ENCODE measurements at regions not wholly inside any gene's neighbourhood (a gene's known extent, or its start where the extent isn't known, plus 50 kb on each side); places are given as distances from the start of the nearest gene placed in this dataset.

DNA sequence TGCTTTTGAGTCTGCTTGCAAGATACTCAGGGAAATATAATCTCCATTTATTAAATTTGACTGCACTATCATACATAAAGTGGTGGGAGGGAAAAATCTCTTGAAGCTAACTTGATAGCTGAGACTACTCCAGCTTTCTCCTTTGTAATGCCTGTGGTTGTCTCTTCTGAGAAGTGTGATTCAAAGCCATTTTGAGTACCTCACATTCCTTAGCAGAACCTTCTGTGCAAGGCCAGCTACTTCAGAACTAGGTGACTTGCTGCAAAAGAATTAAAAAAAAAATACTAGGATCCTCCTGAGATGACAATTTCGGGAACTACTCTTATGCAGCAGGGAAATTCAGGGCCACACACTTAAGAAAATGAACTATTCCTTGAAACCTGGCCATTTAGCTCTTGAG, 294.8 kb downstream of the MDFIC start:
- no peaks in the 10 kb centered on the region for H4K20me1 ChIP-seq (replicated peaks; ENCODE audit: control insufficient read depth, insufficient read depth, low read length)
- H3K4me1 ChIP-seq (replicated peaks in 1 of 2; ENCODE audit: control insufficient read depth in 2 of 2, insufficient read depth in 2 of 2, low read length in 2 of 2): no peaks in the 10 kb centered on the region
- ChIA-PET POLR2A (no interaction called here), CTCF (ENCODE audit: low intra/inter-chr PET ratio) (no interaction called here)
- no peaks in the 10 kb centered on the region for H3K27me3 ChIP-seq (ENCODE audit: control insufficient read depth in 2 of 2, insufficient read depth in 2 of 2, low read length in 2 of 2)
- 0% methylated on average over 1 of the region's 1 CpG for WGBS (ENCODE audit: insufficient coverage, low coverage, missing lambda C conversion rate)
- intact Hi-C loops (cut with micrococcal nuclease): no loop called here
- H2AFZ ChIP-seq (ENCODE audit: low read depth, low read length): no peak overlapping the region
- in situ Hi-C loops (cut with MboI): no loop called here
- H3K4me2 ChIP-seq (ENCODE audit: insufficient read depth, low read length): no peak overlapping the region
- H3K79me2 ChIP-seq (ENCODE audit: control insufficient read depth, insufficient read depth, low read length): no peaks in the 10 kb centered on the region
- H3K9ac ChIP-seq (ENCODE audit: insufficient read depth in 1 of 2, low read depth in 2 of 2, low read length in 2 of 2): no peak overlapping the region
- no peak overlapping the region for H3K4me3 ChIP-seq
- TF ChIP-seq, protein P1, sequence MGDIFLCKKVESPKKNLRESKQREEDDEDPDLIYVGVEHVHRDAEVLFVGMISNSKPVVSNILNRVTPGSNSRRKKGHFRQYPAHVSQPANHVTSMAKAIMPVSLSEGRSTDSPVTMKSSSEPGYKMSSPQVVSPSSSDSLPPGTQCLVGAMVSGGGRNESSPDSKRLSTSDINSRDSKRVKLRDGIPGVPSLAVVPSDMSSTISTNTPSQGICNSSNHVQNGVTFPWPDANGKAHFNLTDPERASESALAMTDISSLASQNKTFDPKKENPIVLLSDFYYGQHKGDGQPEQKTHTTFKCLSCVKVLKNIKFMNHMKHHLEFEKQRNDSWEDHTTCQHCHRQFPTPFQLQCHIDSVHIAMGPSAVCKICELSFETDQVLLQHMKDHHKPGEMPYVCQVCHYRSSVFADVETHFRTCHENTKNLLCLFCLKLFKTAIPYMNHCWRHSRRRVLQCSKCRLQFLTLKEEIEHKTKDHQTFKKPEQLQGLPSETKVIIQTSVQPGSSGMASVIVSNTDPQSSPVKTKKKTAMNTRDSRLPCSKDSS (IDR thresholded peaks at IDR 0.05; ENCODE audit: low read depth, partially characterized antibody): no peak
- TF ChIP-seq KLF16 (IDR thresholded peaks at IDR 0.05) (no peak), FOS (IDR thresholded peaks at IDR 0.05; ENCODE audit: extremely low read depth, insufficient read length) (no peak), ZNF431 (CRISPR knock-in tag; IDR thresholded peaks at IDR 0.05) (no peak), ESRRA (IDR thresholded peaks at IDR 0.05; ENCODE audit: borderline replicate concordance, low read depth) (no peak), ZNF239 (CRISPR knock-in tag; IDR thresholded peaks at IDR 0.05) (no peak), NR2C2 (CRISPR knock-in tag; IDR thresholded peaks at IDR 0.05) (no peak), NR2C2 (tag; IDR thresholded peaks at IDR 0.05) (no peak), CREBBP (IDR thresholded peaks at IDR 0.05; ENCODE audit: low read depth, low read length) (no peak), ZNF583 (CRISPR knock-in tag; IDR thresholded peaks at IDR 0.05) (no peak), NR2C1 (IDR thresholded peaks at IDR 0.05) (no peak), NR2C1 (tag; IDR thresholded peaks at IDR 0.05) (no peak), FOXM1 (IDR thresholded peaks at IDR 0.05; ENCODE audit: low read depth) (no peak), FOXM1 (CRISPR knock-in tag; IDR thresholded peaks at IDR 0.05; ENCODE audit: low read depth) (no peak), TCF7 (IDR thresholded peaks at IDR 0.05; ENCODE audit: borderline replicate concordance) (no peak)
- TF ChIP-seq, protein P2, sequence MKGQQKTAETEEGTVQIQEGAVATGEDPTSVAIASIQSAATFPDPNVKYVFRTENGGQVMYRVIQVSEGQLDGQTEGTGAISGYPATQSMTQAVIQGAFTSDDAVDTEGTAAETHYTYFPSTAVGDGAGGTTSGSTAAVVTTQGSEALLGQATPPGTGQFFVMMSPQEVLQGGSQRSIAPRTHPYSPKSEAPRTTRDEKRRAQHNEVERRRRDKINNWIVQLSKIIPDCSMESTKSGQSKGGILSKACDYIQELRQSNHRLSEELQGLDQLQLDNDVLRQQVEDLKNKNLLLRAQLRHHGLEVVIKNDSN (CRISPR knock-in tag; IDR thresholded peaks at IDR 0.05): no peak
- TF ChIP-seq, protein P3, sequence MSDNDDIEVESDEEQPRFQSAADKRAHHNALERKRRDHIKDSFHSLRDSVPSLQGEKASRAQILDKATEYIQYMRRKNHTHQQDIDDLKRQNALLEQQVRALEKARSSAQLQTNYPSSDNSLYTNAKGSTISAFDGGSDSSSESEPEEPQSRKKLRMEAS (CRISPR knock-in tag; IDR thresholded peaks at IDR 0.05): no peak
- no TSS peak for BruUV-seq (replicated peaks)
- no peaks in the 10 kb centered on the region for H3K9me3 ChIP-seq (replicated peaks; ENCODE audit: control insufficient read depth, insufficient read depth, low read depth, low read length)
- FAIRE-seq (no peak), DNase-seq (ENCODE audit: extremely low read depth in 1 of 4, low spot score in 3 of 4) (no peak), ATAC-seq (no peak)
- H3K9me1 ChIP-seq (ENCODE audit: control insufficient read depth, insufficient read depth, low read length): no peaks in the 10 kb centered on the region
- no peak overlapping the region for H3K27ac ChIP-seq (ENCODE audit: extremely low read depth, low read depth, low read length)
- no peaks in the 10 kb centered on the region for H3K36me3 ChIP-seq (ENCODE audit: control insufficient read depth, insufficient read depth, low read length)
